NCI-H82 treated with DMSO at 0.1 percent for 48 hours (cell line): ENCODE measurements at regions not wholly inside any gene's neighbourhood (a gene's known extent, or its start where the extent isn't known, plus 50 kb on each side); places are given as distances from the start of the nearest gene placed in this dataset.

ENCODE experiments used
- DNase-seq: peaks from one replicate; lab custom pipeline; 2025; ENCODE audit not compliant: unreplicated experiment; lab: John Stamatoyannopoulos, UW

- DNase-seq = no peak
Observed at GRCh38 chr11:130728185-130729180, 187.8 kb downstream of the SNX19 start.

GRCh38 chr11:130729193-130729592, 187.1 kb downstream of the SNX19 start:
- DNase-seq = no peak

DNA sequence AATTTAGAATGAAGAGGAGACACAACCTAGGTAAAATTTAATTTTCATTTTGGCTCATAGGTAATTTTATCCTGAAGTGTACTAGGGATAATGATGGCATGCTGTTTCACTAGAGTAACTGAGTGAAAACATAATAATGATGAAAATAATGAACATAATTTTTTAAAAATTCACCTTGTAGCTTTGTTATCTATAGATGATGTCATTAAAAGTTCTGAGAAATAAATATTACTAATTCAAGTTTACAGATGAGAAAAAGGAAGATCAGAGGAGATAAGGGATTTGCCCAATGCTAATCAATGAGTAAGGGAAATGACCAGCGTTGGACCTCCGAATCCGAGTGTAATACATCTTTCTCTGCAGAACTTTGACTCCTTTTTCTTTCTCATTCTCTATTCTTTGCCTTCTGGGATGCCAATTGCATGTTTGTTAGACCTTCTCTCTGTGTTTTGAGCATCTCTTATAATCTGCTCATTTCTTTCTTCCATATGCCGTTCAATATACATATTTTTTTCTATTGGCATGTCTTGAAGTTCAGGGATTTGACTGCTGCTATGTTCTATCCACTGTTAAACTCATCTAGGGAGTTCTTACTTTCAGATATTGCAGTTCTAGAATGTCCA, 186.5 kb downstream of the SNX19 start:
- no peak for DNase-seq

DNA sequence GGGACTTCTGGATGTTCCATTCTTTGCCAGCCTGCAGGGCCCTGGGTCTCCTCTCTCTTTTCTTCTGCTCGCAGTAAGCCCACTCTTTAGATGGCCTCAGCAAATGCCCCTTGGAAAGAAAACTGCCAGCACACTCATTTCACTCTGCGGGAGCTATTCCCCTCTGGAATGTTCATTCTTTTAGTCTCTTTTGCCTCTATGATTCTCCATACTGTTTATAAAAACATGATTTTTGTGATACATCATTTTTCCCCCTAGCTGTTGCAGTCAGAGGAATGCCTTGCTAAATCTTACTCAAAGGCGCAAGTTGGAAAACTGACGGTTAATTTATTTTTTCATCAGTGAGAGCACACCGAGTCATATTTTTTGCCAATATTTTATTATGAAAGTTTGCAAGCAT, 184.9 kb downstream of the SNX19 start:
- no peak for DNase-seq

DNA sequence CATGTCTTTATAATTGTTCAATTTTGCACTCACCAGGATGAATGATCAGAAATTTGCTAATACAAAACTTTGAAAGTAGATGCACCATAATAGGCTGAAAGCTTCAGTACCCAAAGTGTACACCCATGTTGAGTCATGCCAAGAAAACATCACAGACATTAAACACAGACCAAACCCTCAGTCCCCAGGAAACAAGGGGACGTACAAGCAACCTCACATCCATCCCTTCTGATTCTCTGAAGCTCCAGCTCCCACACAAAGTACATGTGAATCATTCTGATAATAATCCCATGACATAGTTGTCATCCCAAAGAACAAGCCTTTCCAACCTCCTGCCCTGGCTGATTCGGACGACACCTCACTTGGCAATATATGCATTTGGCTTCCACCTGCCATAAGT, 183.8 kb downstream of the SNX19 start:
- DNase-seq = no peak

- DNase-seq = no peak
Observed at GRCh38 chr11:130737041-130737830, 179.0 kb downstream of the SNX19 start.

GRCh38 chr11:130737866-130738431, 178.3 kb downstream of the SNX19 start:
- no peak for DNase-seq

GRCh38 chr11:130738611-130739010, 177.7 kb downstream of the SNX19 start:
- no peak for DNase-seq

- no peak for DNase-seq
Observed at GRCh38 chr11:130740819-130741218, 175.5 kb downstream of the SNX19 start.

DNA sequence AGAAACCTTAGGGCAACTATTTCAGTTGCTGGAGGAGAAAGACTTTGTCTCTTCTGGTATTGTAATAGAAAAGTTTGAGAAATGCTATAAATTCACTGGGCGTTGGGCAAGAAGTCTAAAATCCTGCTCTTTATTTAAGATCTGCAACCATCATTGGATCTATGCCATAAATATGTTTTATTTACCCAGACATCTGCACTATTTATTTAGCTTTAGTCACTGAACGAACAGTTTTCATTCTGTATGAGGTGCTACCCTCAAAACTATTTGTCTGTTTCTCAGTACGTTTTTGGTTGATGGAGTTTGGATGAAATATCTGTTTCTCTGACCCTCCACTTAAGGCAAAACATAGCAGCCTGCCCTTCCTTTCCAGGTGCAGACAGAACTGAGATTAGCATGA, 171.5 kb downstream of the SNX19 start:
- DNase-seq = no peak

DNA sequence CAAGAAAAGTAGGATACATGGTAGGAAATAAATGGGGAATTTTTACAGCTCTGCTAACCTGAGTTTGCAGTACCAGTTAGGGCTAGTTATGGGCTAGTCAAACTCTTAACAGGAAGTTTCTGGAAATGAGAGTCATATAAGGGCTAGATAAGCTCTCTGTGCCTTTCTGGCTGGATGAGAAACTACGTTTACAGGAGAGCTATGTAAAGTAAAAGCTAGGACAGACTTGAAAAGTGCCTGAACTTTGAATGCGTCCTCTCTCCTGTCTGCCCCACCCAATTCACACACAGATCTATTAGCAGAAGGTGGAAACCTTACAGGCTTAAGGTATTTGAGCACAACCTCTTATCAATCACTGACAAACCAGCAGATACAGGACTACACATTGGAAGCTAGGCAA, 167.1 kb downstream of the SNX19 start:
- no peak for DNase-seq

DNA sequence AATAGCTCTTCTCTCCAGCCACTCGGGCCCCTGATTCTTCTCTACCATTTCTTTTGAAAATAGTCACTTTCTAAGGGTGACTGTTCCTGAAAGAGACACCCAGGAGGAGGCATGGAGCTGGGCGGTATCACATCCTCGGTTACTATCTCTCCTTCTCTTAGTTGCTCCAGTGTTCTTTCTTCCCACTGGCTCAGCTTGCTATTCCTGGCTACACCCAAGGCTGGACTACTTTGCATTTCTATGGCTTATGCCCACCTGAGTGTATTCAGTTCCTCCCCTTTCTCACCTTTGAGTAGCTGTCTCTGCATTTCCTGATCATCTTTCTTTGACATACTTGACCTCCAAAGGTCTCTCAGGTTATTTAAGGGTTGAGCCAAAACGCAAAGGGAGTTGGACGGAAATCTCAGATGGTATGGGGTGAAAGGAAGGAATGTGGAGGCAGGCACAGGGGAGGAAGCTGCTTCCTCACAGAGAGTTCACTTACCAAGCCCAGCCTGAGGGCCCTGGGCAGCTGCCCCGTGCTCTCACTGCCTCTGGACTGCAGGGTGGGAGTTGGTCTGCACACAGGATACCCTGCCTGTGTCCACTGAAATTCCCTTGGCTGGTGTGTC, 155.7 kb downstream of the SNX19 start:
- no peak for DNase-seq

GRCh38 chr11:130761560-130762220, 154.6 kb downstream of the SNX19 start:
- DNase-seq = no peak

DNA sequence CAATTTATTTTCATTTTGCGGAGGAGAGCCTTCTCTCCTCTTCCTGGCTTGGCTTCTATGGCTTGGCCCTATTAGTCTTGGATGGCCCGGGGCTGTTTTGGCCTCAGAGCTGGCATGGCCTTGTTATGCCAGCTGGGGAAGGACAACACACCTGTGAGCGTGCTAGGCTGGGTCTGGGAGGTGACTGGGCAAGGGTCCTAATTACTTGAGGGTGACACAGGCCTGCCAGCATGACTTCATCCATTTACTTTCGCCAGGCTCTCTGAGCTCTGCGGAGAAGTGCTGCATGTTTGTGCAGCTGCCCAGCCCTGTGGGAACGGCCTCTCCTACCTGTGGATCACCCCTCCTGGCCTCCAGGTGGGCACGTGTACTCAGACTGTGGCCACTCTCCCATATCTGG, 153.6 kb downstream of the SNX19 start:
- DNase-seq = no peak

GRCh38 chr11:130763087-130763980, 152.9 kb downstream of the SNX19 start:
- no peak for DNase-seq

DNA sequence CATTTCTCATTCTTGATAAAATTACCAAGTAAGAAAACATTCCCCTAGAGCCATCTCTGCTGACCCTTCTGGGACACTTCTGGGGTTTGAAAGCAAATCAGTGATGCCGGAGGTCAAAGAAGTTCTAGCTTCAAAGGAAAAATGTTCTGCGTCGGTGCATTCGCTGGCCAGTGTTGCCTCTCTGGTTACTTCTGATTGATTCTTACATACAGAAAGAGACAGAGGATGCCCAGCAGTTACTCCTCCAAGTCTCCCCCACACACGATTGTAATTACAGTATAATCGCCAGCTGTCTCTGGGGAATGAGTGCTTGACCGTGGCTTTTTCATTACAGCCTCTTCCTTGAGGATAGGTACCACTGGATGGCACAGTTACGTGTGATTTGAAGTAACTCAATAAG, 150.9 kb downstream of the SNX19 start:
- no peak for DNase-seq

GRCh38 chr11:130765951-130766649, 150.2 kb downstream of the SNX19 start:
- no peak for DNase-seq

DNA sequence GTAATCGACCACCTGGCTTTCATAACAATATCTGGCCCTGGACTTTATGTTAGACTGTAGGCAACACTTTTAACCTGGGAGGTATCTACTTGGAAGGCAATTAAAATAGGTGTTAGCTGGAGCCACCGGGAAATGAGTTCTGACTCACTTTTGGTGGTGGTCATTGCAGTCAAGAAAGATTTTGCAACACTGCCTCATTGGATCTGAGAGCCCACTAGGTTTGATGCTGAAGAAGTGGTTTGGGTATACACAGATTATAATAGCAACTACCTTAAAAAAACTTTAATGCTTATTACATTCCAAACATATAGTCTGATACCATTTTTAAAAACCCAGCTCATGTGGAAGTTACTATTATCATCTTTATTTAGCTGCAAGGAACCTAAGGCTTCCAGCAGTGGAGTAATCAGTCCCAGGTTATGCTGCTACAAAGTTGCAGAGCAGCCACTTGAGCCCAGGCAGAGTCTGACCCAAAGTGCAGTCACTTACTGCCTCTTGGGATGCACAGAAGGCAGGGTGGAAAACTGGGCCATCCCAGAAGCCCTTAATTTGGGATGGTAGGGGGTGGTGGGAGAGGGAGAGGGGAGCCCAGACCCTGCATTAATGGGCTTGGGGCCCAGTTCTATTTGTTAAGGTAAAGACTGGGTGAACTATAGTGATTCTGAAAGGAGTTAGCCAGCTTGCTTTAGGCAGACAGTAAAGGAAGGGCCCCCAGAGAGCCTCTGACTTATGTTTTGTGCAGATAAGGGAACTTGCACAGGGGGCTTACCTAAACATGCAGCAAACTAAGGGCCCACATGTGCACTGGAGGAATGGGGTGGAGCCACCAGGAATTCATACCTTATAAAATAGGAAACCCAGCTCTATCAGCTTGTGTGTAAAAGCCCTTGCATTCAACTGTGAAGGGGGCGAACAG, 149.4 kb downstream of the SNX19 start:
- no peak for DNase-seq
